ENCODE measurements at regions not wholly inside any gene's neighbourhood (a gene's known extent, or its start where the extent isn't known, plus 50 kb on each side); places are given as distances from the start of the nearest gene placed in this dataset.
"Not testable (repeated sequence)": the region's sequence is repeated elsewhere in the genome, so short reads cannot be mapped to it uniquely, and the experiment has no call there.

- 25% methylated on average over 1 of the region's 2 CpGs for WGBS (ENCODE audit: insufficient coverage)
- H3K9me3 ChIP-seq (replicated peaks; ENCODE audit: control insufficient read depth, low read depth, low read length); DNase-seq; H3K27ac ChIP-seq (ENCODE audit: low read length); H3K36me3 ChIP-seq (ENCODE audit: control insufficient read depth, insufficient read depth, low read length); H3K27me3 ChIP-seq (ENCODE audit: control insufficient read depth, insufficient read depth, low read length); H3K4me3 ChIP-seq (ENCODE audit: low read length); H3K4me1 ChIP-seq (ENCODE audit: control insufficient read depth, insufficient read depth, low read length): not testable (repeated sequence)
Measured at GRCh38 chr7:142520885-142521284, 228.4 kb upstream of the PRSS1 start.

- H3K27me3 ChIP-seq (ENCODE audit: control insufficient read depth, insufficient read depth, low read length); H3K27ac ChIP-seq (ENCODE audit: low read length); H3K4me1 ChIP-seq (ENCODE audit: control insufficient read depth, insufficient read depth, low read length); H3K9me3 ChIP-seq (replicated peaks; ENCODE audit: control insufficient read depth, low read depth, low read length); DNase-seq; H3K36me3 ChIP-seq (ENCODE audit: control insufficient read depth, insufficient read depth, low read length); H3K4me3 ChIP-seq (ENCODE audit: low read length): not testable (repeated sequence)
- WGBS (ENCODE audit: insufficient coverage) = no CpG with 5 or more reads among the region's 5 CpGs
Measured at GRCh38 chr7:142520455-142520854, 228.8 kb upstream of the PRSS1 start.

DNA sequence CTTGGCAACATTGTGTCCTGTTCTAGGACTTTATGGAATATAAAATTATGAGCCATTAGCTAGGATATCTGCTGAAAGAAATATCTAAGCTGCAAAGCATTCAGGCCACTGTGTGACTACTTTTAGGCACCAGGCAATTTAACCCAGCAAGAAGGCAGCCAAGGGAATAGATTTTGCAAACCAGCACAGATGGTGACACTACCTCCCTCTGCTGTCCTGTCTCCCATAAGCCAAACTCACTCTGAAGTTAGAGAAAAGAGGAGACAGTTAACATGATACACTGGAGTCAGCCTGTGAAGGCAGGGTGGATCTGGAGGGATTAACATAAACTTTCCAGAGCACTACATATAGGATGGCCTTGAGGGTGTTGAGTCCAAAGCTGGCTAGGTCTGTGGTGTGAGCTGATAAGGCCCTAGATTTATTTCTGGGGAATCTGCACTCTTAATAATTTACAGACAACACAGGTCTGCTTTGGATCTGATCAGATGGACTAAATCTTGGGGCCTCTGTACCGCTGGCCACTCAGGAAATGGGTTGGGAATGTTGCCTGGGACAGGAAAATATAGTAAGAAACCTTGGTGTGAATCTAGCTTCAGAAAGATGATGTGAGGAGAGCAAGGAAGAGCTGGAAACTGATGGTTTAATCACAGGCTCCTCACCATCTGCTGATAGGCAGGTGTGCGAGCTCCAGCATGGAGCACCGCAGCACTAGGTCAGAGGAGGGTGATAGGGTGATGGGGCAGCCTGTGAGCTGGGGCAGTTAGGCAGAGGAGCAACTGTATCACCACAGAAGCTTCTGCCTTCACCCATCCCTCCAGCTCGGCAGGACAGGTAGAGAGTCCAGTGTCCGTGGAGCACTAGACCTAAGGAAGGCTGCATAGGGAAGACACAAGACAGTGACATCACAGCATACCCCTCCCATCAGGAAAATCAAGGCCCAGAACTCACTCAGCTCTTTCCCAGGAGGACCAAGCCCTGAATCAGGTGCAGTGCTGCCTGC is 229.9 kb upstream of the PRSS1 start:
- Histone ChIP-seq H3K4me1 (ENCODE audit: control insufficient read depth, insufficient read depth, low read length) (no peaks in the 10 kb centered on the region), H3K36me3 (ENCODE audit: control insufficient read depth, insufficient read depth, low read length) (no peaks in the 10 kb centered on the region), H3K27ac (ENCODE audit: low read length) (no peak overlapping the region), H3K4me3 (ENCODE audit: low read length) (no peak overlapping the region), H3K9me3 (replicated peaks; ENCODE audit: control insufficient read depth, low read depth, low read length) (no peaks in the 10 kb centered on the region), H3K27me3 (ENCODE audit: control insufficient read depth, insufficient read depth, low read length) (no peaks in the 10 kb centered on the region)
- peak; percentile 14 for DNase-seq
- WGBS (ENCODE audit: insufficient coverage) = 65% methylated on average over 4 of the region's 5 CpGs

DNA sequence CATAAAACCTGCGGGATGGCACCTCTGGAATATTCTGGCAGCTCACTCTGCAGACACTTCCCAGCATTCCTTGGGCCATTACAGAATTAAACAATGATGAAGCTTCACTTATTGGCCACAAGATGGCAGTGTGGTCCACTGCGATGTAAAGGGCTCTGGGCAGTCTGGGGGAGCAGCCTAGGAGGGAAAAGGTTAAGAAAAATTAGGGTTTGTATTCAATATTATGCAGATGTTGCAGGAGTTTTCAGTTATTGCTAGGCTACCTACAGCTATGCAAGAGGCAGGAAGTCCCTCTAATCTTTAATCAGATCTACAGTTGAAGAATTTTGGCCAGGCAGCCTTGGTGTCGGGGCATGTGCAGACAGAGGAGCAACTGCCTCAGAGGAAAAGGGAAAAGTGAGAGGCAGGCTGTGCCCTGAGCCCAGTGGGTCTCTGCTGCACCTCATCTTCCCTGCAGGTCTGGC is 233.2 kb upstream of the PRSS1 start:
- Histone ChIP-seq H3K4me3 (ENCODE audit: low read length) (no peak overlapping the region), H3K9me3 (replicated peaks; ENCODE audit: control insufficient read depth, low read depth, low read length) (no peaks in the 10 kb centered on the region), H3K4me1 (ENCODE audit: control insufficient read depth, insufficient read depth, low read length) (no peaks in the 10 kb centered on the region), H3K27me3 (ENCODE audit: control insufficient read depth, insufficient read depth, low read length) (no peaks in the 10 kb centered on the region), H3K36me3 (ENCODE audit: control insufficient read depth, insufficient read depth, low read length) (no peaks in the 10 kb centered on the region), H3K27ac (ENCODE audit: low read length) (no peak overlapping the region)
- WGBS (ENCODE audit: insufficient coverage) = 0% methylated on average over 1 of the region's 3 CpGs
- DNase-seq = peak; percentile 61

GRCh38 chr7:142514716-142515115 is 234.6 kb upstream of the PRSS1 start:
- WGBS (ENCODE audit: insufficient coverage) = no CpG with 5 or more reads among the region's 1 CpG

DNA sequence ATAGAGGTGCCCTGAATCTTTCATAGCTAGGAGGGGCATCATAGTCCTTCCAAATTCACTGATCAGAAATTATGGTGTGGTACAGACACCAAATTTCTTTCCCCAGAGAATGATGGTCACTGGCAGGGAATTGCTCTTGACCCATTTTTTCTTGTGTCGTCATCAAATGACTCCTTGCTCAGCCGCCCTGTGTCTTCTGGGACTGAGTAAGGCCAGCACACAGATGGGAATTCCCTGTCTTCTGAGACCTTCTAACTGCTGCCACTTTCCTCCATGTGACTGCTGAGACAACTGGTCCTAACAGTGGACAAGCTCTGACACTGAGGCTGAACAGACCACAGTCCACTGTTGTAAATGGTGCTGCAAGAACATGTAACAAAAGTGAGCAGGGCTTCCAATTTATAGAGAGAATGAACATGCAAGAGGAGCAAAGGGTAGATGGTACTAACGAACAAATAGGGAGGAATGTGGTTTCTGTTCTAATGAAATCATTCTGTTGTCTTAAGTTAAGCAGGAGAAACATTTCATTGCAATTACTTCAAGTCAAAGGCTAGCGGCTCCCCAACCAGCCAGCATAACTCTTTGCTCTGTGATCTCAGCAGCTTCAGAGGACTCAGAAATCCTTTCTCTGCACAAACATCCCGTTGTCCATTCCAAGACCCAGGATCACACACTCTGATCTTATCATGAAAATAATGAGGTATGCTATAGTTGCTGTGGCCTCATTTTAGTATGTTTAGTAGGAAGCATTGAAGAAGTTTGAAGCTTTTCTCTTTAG is 235.9 kb upstream of the PRSS1 start:
- Histone ChIP-seq H3K27me3 (ENCODE audit: control insufficient read depth, insufficient read depth, low read length) (no peaks in the 10 kb centered on the region), H3K9me3 (replicated peaks; ENCODE audit: control insufficient read depth, low read depth, low read length) (no peaks in the 10 kb centered on the region), H3K4me1 (ENCODE audit: control insufficient read depth, insufficient read depth, low read length) (no peaks in the 10 kb centered on the region), H3K4me3 (ENCODE audit: low read length) (no peak overlapping the region), H3K27ac (ENCODE audit: low read length) (no peak overlapping the region), H3K36me3 (ENCODE audit: control insufficient read depth, insufficient read depth, low read length) (no peaks in the 10 kb centered on the region)
- WGBS (ENCODE audit: insufficient coverage) = 80% methylated on average over 2 of the region's 5 CpGs
- DNase-seq = no peak

More at GRCh38 chr7:142514716-142515115, 234.6 kb upstream of the PRSS1 start:
- H3K4me1 ChIP-seq (ENCODE audit: control insufficient read depth, insufficient read depth, low read length); DNase-seq; H3K4me3 ChIP-seq (ENCODE audit: low read length); H3K36me3 ChIP-seq (ENCODE audit: control insufficient read depth, insufficient read depth, low read length); H3K9me3 ChIP-seq (replicated peaks; ENCODE audit: control insufficient read depth, low read depth, low read length); H3K27me3 ChIP-seq (ENCODE audit: control insufficient read depth, insufficient read depth, low read length); H3K27ac ChIP-seq (ENCODE audit: low read length): not testable (repeated sequence)

GRCh38 chr7:142511801-142512200 is 237.5 kb upstream of the PRSS1 start:
- WGBS (ENCODE audit: insufficient coverage) = 84% methylated on average over 6 of the region's 7 CpGs
- Histone ChIP-seq H3K9me3 (replicated peaks; ENCODE audit: control insufficient read depth, low read depth, low read length) (no peaks in the 10 kb centered on the region), H3K36me3 (ENCODE audit: control insufficient read depth, insufficient read depth, low read length) (no peaks in the 10 kb centered on the region), H3K27me3 (ENCODE audit: control insufficient read depth, insufficient read depth, low read length) (no peaks in the 10 kb centered on the region), H3K4me3 (ENCODE audit: low read length) (no peak overlapping the region), H3K27ac (ENCODE audit: low read length) (no peak overlapping the region), H3K4me1 (ENCODE audit: control insufficient read depth, insufficient read depth, low read length) (no peaks in the 10 kb centered on the region)
- no peak for DNase-seq

DNA sequence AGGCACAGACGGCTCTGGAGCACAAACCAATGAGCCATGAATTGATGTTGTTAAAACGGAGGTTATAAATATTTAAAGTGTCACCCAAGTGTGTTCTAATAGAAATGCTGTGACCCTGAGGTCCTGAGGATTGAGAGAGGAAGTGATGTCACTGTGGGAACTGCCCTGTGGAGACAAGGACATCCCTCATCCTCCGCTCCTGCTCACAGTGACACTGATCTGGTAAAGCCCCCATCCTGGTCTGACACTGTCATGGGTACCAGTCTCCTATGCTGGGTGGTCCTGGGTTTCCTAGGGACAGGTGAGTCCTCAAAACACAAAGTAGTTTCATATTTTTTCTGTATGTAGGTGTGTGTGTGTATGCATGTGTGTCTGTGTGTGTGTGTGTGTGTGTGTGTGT is 237.9 kb upstream of the PRSS1 start:
- no peak overlapping the region for H3K27ac ChIP-seq (ENCODE audit: low read length)
- no peak for DNase-seq
- H3K4me3 ChIP-seq (ENCODE audit: low read length) = no peak overlapping the region
- H3K4me1 ChIP-seq (ENCODE audit: control insufficient read depth, insufficient read depth, low read length) = no peaks in the 10 kb centered on the region
- WGBS (ENCODE audit: insufficient coverage) = 56% methylated on average over 2 of the region's 3 CpGs
- no peaks in the 10 kb centered on the region for H3K9me3 ChIP-seq (replicated peaks; ENCODE audit: control insufficient read depth, low read depth, low read length)
- H3K36me3 ChIP-seq (ENCODE audit: control insufficient read depth, insufficient read depth, low read length) = no peaks in the 10 kb centered on the region
- H3K27me3 ChIP-seq (ENCODE audit: control insufficient read depth, insufficient read depth, low read length) = no peaks in the 10 kb centered on the region

DNA sequence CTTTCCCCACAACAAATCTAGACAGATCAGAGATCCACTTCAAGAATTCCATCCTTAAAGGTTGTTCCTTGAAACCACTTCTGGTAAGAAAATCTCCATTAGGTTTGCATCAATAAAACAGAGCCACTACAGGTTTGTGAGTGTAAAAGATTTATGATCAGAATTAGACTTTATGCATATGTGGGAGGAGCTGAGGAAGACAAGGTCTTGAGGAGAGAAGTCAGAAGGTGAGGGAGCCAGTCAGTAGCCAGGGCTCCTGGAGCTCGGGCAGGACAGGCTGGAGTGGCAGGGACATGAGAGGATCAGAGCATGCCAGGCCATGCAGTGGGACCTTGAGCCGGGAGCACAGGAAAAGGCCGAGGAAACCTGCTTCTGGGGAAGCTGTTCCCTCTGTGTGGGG is 240.0 kb upstream of the PRSS1 start:
- not testable (repeated sequence) for DNase-seq; H3K4me3 ChIP-seq (ENCODE audit: low read length); H3K4me1 ChIP-seq (ENCODE audit: control insufficient read depth, insufficient read depth, low read length); H3K9me3 ChIP-seq (replicated peaks; ENCODE audit: control insufficient read depth, low read depth, low read length); H3K27me3 ChIP-seq (ENCODE audit: control insufficient read depth, insufficient read depth, low read length); H3K27ac ChIP-seq (ENCODE audit: low read length); H3K36me3 ChIP-seq (ENCODE audit: control insufficient read depth, insufficient read depth, low read length)
- 62% methylated on average over 3 of the region's 3 CpGs for WGBS (ENCODE audit: insufficient coverage)

- Histone ChIP-seq H3K9me3 (replicated peaks; ENCODE audit: control insufficient read depth, low read depth, low read length) (no peaks in the 10 kb centered on the region), H3K36me3 (ENCODE audit: control insufficient read depth, insufficient read depth, low read length) (no peaks in the 10 kb centered on the region), H3K4me1 (ENCODE audit: control insufficient read depth, insufficient read depth, low read length) (no peaks in the 10 kb centered on the region), H3K4me3 (ENCODE audit: low read length) (no peak overlapping the region), H3K27me3 (ENCODE audit: control insufficient read depth, insufficient read depth, low read length) (no peaks in the 10 kb centered on the region), H3K27ac (ENCODE audit: low read length) (no peak overlapping the region)
- 72% methylated on average over 4 of the region's 4 CpGs for WGBS (ENCODE audit: insufficient coverage)
- no peak for DNase-seq
Measured at GRCh38 chr7:142508251-142508650, 241.0 kb upstream of the PRSS1 start.

All from muscle of leg (tissue), 3 donors.